HG03196 (cell line): ENCODE measurements at regions not wholly inside any gene's neighbourhood (a gene's known extent, or its start where the extent isn't known, plus 50 kb on each side); places are given as distances from the start of the nearest gene placed in this dataset.
A peak's percentile ranks its signal among the peaks of the same experiment; 100 is the strongest.

ENCODE experiments used
- ATAC-seq: cut with Tn5 transposase; IDR thresholded peaks from one replicate; pipeline ENCODE4 v1.9.1; 2021; ENCODE audit not compliant: unreplicated experiment

- no peak for ATAC-seq
Measured at GRCh38 chr2:181766129-181766528, 85.8 kb upstream of the NEUROD1 start.

DNA sequence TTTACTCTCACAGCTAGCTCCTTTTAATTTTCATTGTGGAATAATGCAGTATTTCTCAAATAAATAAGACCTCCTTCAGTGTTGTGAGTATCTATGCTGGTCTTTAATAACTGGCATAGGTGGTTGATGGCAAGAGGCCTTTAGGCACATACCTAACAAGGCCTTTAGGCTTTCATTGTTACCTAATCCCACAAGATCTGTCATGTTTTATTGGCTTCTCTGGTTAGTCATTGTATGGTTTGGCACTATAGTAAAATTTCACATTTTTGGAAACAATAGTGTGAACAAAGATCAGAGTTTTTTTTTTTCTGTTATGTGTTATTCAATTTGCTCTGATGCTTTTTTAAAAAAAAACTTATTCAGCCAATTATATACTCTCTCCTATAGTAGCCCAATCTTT lies 89.8 kb upstream of the NEUROD1 start:
- no peak for ATAC-seq

GRCh38 chr2:181771356-181771755 lies 91.0 kb upstream of the NEUROD1 start:
- ATAC-seq: no peak

DNA sequence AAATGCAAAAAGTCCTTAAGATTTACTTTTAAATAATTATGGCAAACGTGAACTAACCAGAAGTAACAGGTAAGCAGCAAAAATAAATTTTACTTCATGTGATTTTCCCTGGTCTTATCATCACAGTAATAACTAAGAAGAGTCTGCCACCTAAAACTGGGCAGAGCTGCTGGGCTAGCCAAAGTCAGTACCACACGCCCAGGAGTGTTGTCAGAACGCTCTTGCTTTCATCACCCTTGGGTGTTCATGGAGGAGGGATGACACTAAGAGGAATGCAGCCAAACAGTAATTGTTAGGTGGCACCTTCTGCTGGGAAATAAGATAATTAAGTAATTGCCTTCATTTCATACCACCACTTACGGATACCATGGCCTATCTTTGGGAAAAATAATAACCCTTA lies 92.0 kb upstream of the NEUROD1 start:
- ATAC-seq: no peak

GRCh38 chr2:181772777-181773176 lies 92.5 kb upstream of the NEUROD1 start:
- no peak for ATAC-seq

DNA sequence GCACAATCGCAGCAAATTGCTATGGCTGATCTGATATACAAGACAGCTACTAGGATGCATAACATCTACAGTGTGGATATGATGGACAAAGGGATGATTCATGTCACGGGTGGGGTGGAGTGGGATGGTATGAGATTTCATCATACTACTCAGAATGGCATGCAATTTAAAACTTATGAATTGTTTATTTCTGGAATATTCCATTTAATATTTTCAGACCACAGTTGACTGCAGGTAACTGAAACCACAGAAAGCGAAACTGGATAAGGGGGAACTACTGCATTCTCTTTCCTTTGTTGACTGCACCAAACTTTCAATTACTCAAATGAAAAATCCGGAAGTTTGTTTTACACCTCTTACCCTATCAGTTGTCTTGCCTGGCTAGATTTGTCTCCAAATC lies 94.4 kb upstream of the NEUROD1 start:
- no peak for ATAC-seq

DNA sequence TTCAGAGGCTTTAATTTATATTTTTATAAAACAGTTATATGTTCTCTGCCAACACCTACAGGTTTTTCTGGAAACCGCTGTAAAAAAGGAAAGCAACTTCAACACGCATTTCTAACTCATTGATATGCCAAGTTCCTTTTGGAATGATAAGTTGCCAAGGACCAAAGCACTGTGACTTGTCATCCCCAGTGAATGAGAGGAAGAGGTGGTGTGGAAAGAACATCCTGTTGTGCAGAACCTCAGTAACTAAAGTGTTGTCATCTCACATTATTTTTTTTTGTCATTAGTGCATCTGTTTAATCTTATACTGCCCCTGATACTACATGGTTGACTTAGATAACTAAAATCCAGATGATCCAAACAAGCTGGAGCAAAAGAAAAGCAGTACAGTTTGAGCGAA lies 96.0 kb upstream of the NEUROD1 start:
- no peak for ATAC-seq

- ATAC-seq: no peak
Measured at GRCh38 chr2:181777734-181778133, 97.4 kb upstream of the NEUROD1 start.

DNA sequence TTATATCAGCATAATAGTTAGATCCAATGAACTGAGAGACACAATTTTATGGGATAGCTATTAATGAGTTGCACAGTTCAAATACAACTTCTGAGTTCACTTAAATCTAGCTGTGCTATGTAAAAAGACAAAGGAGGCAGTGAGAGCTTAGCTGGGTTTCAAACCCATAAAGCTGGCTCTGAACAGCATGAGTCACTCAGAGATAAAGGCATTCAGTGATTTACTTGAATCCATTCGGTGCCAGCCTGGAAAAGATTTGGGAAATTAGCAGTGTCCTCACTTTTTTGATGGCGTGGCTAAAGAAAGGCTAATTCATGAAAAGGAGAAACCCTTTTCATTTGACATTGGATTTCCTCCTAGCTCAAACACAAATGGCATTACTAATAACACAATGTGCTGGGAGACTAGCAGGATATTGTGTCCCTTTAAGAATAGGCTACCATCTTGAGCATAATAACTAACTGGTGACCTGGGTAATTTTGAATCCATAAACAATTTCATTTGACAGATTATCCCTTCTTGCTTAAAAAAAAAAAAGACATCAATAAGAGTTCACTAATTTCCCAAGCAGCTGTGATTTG lies 98.4 kb upstream of the NEUROD1 start:
- no peak for ATAC-seq

DNA sequence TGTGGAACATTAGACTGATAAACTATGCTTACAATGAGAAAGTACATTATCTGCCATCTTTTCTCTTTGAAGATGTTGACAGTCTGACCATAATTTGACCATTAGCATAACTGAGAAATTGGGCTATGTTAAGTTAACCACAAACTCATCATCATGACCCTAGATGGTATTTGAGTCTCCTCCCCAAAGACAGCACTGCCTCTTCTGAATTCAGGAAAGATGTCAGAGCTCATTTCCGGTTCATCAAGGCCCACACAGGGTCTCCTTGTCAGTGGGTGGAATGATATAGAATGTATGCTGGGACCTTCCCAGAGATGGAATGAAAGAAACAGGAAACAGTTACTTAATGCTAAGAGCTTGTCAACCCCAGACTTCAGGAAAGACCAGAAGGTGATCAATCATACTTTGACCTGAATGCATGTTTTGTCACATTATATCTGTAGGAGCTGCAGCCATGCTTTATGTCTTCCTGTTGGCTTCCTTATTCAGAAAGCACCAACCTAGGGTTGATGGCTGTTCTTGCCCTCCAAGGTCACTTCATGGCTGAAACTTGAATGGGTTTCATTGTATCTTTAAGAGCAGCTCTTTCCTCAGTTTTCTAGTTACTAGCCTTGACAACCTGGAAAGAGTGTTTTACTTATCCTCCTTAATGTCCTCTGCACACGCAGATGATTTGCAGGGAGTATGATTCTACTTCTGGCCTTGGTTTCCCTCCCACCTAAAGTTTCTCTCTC lies 99.1 kb upstream of the NEUROD1 start:
- ATAC-seq: peak; percentile 37

DNA sequence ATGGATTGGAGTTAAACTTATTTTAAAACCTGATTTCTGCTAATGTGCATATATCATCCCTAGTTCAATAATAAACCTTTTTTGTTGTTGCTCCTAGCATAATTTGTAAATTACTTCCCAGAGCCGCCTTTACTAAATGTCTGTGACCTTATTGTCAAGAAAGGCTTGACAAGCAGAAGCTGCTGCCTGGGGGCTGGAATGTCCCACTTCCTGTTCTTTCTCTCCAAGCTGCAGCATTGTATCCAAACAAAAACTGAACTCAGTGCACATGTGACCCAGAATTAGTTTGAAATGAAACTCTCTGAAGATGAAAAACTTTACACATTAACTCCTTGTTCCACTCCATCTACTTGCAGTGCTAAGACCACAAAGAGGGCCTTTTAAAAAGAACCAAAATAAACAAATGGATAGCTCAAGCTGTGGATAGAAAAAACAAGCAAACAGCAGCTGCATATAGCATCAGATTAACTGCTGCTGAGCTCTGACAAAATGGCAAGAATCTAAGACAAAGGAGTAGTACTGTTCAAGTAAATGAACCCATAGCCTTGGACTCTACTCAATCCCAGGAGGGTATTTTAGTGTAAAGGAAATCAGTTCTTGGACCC lies 99.8 kb upstream of the NEUROD1 start:
- ATAC-seq: peak; percentile 75

GRCh38 chr2:181780657-181781056 lies 100.3 kb upstream of the NEUROD1 start:
- ATAC-seq: peak; percentile 37

DNA sequence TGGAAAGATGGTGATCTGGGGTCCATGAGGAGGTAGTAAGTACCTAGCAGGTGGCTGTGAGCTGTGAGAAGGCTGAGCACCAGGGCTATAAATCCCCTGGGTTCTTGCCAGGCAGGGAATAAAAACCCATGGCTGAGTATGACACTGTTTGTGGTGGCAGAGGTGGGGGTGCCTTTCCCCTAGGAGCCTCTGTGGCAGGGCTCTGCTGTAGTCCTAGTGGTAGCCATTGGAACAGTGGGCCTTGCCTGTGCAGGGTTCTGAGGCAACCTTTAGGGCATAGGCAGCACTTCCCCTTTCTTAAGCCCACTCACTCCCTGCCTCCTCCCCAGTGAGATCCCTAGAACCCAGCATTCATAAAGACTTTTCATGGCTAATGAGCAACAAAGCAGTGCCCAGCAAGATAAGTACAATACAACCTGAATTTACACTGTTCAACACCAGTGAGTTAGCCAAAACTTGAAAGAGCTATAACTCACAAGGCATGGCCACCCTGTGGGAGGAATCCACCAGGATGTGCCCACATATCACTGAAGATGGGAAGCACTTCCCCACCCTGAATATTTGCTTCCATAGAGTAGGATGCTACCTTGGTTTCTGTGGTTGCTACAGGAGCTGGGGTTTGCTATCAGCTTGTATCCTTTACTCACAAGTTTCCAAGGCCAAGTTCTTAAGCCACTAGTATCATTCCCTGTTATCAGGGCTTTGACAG lies 100.9 kb upstream of the NEUROD1 start:
- peak; percentile 41 for ATAC-seq

DNA sequence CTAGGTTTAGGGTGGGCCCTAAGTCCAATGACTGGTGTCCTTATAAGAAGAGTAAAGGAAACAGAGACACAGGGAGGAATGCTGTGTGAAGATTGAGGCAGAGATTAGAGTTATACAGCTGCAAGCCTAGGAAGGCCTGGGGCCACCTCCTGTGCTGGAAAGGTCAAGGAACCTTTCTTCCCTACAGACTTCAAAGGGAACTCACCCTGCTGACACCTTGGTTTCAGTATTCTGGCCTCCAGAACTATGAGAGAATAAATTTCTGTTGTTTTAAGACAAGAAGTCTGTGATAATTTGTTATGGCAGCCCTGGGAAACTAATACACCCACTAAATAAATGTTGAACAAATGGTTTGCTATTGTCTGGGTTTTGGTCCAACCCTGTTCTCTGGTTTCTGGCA lies 102.3 kb upstream of the NEUROD1 start:
- ATAC-seq: no peak

GRCh38 chr2:181784556-181784955 lies 104.2 kb upstream of the NEUROD1 start:
- no peak for ATAC-seq

- no peak for ATAC-seq
Measured at GRCh38 chr2:181785691-181786344, 105.5 kb upstream of the NEUROD1 start.

DNA sequence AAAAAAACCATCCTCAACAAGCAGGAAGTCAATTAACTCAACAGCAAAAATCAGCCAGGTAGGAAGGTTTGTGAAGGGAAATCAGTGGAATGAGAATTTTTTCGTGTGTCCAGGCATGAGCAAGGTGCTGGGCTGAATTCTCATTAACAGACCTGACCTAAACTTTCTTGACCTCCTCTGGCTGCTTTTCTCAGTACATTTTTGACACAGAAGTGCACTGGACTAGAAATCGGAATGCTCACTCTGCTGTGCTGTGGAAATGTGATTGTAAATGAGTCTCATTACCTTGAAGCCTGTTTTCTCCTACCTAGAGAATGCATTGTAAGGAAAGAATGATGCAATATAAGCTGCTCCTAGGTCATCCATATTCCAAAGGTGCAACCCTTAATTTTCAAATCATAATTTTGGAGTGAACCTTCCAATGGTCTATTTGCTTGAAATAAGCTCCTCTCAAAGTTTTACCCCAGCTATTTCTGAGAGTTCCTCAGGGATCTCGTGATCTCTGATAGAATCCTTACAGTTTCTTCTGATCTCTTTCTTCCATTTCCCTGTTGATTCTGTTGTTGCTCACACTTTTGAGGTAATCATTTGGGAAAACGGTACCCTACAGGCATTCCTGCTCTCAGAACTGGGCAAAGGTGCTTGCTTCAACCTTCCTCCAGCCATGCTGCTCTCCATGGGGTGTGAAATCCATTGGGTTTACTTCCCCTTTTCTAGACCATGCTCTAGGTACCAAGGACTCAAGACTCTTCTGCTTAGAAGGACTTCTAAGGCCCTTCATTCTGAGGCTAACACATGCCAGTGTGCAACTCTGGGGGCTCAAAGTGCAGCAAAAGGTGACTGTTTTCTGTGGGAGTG lies 104.9 kb upstream of the ITPRID2 start:
- no peak for ATAC-seq

DNA sequence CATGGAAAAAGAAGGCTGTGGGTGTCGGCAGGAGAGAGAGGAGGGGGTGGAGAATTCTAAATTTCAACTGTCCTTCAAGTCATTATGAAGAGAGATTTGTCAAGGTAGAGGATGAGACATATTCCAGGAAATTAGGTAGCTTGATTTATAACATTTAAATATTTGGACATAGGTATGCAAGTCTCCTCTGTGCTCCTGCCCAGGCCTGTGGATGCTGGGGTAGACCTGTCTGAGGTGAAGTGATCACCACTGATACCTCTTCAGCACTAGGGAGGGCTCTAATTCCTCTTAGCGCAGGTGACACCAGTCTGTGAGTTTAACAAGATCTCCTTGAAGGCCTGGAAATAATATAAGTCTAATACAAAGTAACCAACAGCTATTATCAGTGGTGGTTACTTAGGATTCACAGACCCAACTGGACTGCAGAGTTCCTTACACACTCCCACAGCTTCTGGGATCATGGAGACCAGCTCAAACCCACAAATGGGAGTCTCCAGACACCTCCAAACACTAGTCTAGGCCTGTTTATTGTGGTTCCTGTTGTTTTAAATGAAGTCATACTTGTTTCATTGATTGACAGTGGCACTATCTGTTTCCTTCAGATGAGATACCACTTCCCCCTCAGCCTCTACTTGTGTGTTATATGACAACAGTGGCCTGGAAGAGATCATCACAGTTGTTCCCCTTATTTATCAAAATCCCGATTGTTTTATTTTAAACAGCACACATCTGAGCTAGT lies 104.1 kb upstream of the ITPRID2 start:
- no peak for ATAC-seq

DNA sequence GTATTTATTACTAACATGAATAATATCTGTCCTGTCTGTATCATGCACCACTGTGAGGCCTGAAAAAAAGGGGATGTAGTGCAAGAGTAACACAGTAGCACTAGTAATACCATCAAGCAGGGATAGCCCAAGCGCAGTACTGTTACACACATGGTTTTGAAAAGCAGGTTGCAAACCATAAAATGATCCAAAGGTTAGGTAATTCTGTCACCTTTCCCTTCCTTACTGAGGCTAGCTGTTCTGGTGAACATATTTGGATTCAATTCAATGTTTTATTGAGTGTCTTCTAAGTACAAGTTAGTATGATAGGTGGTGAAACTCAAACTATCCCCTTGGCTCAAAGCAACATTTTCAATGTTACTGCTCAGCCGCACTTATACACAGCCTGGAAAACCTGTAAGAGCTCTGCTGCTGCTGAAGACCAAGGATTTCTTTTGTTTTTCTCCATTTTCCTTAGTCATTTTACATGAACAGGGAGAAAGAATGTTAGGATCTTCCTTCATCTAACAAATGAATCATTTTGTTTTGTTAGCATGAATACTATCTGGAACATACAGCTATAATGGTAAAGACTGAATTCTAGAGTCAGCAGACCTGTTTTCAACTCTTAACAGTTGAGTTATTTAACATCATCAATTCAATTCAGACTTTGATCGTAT lies 102.5 kb upstream of the ITPRID2 start:
- ATAC-seq: no peak
